NCI-H2171 (cell line): ENCODE measurements at regions not wholly inside any gene's neighbourhood (a gene's known extent, or its start where the extent isn't known, plus 50 kb on each side); places are given as distances from the start of the nearest gene placed in this dataset.

Source experiments
- DNase-seq: peaks from one replicate; lab custom pipeline; 2025; lab: John Stamatoyannopoulos, UW

DNA sequence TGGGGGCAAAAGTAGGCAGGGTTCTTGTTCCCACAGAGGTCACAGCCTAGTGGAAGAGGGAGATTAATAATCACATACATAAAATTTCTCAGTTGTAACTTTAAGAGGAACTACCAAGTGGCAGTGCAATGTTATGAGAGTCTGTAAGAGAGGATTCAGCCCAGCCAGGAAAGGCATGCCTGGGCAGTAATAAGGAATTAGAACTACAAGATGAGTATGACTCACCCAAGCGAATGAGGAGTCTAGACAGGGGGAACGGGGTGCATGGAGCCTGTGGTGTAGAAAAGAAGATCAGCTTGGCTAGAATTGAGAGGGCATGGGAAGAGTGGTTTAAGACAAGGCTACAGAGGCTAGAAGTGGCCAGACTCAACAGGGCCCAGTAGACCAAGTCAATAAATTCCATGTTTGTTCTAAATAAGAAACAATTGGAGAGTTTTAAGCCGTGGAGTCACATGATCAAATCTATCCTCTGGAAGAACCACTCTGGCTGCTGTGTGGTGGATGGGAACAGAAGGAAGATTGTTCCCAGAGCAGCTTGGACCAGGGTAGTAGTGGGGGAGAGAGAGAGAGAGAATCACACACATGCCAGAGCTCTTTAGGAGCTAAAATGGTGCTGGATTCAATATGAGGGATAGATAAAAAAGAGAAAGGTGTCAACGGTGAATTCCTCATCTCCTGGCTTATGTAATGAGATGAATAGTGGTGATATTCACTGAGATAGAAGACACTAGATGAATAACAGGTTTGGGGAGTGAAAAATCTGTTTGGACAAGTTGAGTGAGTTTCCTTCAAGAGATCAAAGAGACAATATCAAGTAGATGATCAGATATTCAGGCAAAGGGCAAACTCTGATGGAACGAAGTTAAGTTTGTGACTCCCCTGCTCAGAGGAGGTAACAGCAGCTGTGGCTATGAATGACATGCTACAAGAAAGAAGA is 265.1 kb downstream of the FGFR2 start:
- no peak for DNase-seq

DNA sequence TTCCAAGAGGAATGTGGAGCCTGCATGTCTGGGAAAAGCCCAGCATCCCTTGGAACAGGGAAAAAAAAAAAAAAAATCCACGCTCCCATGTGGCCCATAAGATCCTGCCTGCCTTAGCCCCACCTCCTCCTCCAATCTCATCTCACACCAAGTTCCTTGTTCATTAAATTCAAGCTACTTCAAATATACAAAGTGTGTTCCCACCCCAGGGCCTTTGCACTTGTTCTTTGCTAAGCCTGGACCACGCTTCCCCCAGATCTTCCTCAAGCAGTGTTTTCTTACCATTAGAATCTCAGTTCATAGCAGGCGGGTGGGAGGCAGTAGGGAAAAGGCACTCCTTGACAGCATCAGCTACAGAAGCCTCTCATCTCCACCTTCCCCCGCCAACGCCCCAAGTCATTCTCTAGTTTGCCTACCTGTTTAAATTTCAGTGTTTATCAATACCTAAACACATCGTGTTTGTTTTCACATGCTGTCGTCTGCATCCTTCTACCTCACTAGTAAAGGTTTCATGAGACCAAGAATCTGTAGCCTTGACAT is 262.8 kb downstream of the FGFR2 start:
- DNase-seq, result no peak

DNA sequence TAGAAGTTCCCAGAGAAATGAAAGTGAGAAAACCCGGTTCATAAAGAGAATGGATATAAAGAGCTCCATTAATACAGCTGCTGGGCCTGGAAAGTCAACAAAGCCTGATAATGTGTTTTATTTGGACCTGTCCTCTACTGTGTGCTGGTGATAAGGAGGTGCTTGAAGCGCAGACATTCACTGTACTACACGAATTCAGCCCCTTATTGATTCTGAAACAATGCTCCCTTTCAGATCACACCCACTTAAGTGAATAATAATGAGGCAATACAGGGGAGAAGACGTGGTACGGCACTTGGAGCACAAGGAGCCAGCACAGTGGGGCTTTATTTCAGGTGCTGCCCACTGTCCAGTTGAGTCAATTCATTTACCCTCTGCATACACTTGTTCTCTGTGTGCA is 260.8 kb downstream of the FGFR2 start:
- no peak for DNase-seq

DNA sequence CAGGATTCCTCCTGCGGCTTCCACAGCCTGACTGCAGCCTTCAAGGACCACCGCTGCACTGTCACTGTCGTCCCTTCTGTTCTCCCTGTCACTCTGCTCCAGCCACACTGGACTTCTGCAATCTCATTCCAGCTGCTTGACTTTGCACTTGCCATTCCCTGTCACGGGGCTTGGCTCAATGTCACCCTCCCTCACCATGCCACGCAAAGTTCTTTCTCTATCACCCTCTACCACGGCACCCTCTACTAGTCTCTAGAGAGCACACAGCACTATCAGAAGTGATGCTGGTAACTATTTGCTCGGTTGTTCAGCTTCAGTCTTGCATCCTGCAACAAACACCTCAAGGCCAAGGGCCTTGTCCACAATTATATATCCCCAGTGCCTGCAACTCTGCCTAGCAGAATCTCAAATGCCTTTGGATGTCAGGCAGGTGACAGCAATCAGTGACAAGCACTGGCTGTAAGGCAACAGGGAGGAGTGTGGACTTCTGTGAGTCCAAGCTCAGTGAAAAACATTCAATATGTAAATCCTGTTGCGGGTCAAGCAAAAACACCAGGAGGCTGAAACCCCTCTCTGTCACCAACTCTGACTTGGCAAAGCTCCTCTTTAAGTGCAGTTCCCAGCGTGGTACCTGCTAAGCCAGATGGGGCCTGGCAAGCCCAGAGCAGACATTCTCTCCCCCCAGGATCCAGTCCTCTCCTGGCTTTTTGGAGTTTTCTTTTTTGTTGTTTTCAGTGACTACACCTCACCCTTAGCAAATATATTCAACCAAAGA is 259.9 kb downstream of the FGFR2 start:
- DNase-seq, result no peak

DNA sequence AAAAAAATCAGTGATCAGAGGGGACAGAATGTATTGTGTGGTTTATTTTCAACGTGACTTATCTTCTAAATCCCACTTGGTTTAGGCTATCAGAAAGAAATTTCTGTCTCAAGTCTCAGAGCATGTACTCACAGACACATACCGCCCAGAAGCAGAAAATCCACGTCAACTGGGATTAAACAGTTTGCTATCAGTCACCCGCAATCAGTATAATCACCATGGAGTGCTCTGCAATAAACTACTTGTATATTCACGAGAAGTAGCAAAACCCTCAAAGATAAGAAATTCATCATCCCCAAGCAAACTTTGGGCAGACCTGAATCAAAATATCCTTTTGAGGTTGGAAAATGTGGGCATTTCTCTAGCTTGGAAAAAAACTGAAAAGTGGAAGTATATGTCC is 259.1 kb downstream of the FGFR2 start:
- DNase-seq, result no peak

DNA sequence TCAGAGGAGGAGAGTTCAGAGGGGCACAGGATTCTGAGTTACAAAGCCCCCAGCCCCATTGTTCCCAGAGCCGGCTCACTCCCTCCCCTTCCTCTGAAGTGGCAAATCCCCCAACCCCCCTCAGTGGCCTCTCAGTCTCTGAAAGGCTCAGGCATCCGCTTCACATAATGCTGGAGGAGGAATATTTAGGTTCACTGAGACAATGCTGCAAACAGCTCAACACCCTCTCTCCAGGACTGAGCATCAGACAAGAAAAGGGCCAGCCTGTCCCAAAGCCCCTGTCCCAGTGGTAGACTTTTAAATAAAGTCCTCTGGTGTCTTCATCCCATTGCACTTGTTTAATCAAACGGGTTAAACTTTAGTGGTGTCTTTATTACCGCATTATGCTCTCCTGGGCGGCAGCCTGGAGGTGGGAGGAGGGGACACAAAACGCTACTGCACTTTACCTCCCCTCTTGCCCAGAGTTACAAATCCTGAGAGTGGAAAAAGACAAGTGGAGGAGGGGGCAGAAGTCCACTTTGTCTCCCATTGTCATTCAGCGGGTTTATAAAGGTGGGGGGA is 257.9 kb downstream of the FGFR2 start:
- DNase-seq, result no peak

DNA sequence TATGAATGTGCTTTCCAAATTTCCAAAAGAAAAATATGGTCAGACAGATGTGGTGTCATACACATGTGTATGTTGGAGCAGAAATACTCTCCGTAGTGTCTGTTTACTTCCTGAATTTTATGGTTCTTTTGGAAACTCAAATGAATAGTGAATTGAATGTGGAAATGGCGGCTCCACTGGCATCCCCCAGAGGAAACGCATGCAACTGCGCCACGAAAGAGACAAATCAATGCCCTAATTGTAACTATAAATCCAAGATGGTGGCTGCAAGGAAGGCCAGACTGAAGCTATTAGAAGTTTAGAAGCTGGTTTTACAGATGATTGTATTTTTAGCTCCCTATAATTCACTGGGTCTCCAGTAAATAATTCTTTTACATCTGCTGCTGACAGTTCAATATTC is 246.7 kb downstream of the FGFR2 start:
- no peak for DNase-seq

DNA sequence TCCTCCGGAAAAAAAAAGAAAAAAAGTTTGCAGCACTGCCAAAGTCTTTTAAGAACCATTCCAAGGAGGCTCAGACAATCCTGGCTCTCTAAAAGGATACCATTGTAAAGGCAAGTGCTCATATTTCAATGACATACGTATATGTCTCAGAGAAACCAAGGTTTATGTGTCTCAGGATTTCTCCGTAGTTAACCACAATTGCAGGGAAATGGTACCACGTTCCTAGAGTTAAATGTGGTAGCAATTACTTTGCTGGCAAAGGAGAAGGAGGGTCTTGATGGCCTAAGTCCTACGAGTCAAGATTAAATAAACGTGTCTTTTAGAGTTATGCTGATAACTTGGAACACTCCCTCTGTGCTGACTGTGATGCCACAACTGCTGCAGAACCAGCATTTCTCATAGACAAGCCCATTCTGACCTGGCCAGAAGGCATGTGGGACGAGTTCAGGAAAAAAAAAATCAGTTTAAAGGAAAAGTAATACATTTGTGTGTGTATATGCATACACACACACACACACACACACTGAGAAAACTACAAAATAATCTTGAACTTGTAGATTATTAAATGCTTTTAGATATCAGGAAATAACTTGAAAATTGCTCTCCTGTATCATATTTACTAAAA is 245.9 kb downstream of the FGFR2 start:
- no peak for DNase-seq

DNA sequence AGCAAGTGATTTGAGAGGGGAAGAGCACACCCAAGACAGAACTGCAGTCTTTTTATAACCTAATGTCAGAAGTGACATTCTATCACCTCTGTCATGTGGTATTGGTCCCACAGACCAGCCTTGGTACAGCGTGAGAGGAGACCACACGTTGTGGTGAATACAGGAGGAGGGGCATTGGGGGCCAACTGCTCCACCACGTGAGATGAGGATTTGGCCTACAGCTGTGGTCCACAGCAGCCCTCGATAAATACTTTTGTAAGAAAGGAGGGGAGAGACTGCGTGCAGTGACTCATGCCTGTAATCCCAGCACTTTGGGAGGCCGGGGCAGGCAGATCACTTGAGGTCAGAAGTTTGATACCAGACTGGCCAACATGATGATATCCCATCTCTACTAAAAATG is 243.1 kb downstream of the FGFR2 start:
- no peak for DNase-seq

DNA sequence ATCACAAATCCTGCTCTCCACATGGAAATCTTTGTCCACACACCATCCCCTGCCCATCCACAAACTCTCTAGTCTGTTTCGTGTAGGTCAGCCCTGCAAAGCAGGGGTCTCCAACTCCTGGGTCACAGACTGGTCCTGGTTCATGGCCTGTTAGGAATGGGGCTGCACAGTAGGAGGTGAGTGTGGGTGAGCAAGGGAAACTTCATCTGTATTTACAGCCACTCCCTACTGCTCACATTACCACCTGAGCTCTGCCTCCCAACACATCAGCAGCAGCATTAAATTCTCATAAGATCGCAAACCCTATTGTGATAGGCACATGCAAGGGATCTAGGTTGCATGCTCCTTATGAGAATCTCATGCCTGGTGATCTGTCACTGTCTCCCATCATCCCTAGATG is 242.1 kb downstream of the FGFR2 start:
- DNase-seq, result no peak

DNA sequence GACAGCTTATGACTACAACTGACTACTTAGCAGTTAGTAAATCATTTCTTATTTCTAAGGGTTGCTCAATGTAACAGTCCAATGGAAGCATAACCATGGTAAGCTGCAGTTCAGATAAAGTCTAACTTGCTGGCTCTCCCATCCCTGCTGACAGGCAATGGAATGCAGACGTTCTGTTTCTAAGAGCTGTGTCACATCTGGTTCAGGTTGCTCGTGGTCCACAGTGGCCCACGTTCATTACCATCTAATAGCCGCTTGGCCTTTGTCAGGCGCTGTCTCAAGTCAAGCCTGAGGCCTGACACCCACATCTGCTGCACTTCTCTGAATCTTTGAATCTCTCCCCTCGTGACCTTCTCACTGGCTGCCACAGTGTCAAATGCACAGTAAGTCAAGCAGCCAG is 240.8 kb downstream of the FGFR2 start:
- DNase-seq, result no peak

DNA sequence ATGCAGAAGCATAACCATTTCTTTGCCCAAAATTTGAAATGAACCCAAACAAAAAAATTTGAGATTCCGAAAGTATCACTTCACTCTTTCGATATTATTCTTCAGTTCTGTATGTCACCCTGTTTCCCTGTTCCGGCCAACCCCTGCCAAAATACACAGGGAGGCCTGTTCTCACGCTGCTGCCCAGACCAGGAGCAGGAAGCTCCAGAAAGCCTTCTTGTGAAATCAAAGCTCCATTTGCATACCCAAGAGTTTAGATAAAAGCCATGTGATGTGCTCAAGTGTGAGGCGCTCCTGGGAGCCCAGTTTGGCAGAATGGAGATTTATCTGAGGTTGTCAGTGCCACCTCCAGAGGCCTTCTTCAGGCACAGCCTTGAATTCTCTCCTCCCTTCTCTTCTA is 236.2 kb downstream of the FGFR2 start:
- no peak for DNase-seq

DNA sequence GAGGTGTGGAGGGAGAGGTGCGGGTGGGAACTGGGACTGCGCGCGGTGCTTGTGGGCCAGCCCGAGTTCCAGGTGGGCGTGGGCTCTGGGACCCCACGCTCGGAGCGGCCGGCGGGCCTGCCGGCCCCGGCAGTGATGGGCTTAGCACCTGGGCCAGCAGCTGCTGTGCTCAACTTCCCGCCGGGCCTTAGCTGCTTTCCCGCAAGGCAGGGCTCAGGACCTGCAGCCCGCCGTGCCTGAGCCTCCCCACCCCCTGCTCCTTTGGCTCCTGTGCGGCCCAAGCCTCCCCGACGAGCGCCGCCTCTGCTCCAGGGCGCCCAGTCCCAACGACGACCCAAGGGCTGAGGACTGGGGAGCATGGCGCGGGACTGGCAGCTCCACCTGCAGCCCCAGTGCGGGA is 232.7 kb downstream of the FGFR2 start:
- no peak for DNase-seq

DNA sequence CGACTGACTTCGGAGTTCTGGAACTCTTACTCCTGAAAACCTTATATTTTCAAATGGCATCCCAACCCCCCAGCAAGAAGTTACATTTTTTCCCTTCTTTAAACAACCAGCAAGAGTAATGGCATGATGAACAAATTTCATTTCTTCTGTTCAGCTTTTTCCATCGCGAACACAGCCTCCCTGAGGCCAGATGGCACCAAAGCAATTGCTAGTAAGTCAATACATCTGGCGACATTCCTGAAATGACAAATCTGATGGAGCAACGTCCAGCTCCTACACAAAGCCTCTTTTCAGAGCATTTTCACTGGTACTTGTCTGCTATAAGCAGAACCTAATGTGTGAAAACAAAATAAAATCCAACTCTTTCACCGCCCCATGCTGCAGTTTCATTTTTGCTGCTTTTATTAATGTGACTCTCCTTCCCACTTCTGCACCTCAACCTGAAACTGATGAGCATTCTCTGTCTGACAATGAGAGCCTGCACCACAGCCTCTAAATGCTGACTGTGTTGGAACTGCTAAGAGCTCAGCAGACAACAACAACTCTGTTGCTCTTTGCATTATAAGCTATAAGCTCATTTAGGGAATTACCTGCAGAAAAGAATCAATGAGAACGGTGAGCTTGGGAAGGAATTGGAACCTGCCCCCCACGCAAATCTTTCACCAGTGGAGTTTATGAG is 229.8 kb downstream of the FGFR2 start:
- peak; percentile 1 for DNase-seq

DNA sequence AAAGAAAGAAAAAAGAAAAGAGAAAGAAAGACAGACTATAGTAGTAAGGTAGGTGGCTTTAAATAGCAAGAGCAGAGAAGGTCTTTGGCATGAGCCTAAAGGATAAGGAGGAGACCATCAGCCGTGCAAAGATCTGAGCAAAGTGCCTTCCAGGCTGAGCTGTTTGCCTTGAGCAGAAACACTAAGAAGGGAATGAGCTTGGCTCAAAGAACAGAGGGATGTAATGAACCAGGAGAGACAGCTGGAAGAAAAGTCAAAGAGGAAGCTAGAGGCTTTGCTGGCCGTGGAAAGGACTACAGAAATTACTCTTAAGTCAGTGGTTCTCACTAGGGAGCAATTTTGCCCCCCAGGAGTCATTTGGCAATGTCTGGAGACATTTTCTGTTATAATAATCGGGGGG is 228.6 kb downstream of the FGFR2 start:
- DNase-seq, result no peak

DNA sequence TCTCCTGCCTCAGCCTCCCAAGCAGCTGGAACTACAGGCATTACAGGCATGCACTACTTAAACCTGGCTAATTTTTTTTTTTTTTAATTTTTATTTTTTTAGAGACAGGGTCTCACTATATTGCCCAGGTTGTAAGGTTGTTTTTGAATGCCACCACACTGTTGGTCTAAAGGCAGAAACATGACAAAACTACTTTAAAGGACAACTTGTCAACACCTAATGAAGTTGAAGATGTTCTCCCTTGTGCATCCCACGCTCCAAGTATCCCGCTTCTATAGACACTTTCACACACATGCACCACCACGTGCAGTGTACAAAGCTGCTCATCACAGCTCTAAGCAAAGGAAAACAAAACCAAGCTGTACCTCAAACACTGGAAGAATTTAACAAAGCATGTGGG is 226.4 kb downstream of the FGFR2 start:
- no peak for DNase-seq

DNA sequence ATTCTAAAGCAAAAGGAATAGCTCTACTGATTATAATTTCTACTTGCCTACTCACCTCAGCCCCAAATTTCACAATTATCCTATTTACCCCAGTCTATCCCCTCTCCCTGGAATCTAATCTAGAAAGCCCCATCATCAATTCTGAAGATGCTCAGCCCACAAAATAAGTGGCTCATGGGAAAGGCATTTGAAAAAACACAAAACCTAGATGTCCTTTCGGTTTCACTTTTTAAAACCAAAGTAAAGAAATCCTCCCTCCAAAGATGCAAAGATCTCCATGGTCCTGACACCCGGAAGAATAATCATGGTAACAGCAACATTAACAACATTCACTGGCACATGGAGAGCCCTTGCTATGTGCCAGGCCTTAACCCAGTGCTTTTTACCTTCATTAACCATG is 224.8 kb downstream of the FGFR2 start:
- DNase-seq, result no peak

DNA sequence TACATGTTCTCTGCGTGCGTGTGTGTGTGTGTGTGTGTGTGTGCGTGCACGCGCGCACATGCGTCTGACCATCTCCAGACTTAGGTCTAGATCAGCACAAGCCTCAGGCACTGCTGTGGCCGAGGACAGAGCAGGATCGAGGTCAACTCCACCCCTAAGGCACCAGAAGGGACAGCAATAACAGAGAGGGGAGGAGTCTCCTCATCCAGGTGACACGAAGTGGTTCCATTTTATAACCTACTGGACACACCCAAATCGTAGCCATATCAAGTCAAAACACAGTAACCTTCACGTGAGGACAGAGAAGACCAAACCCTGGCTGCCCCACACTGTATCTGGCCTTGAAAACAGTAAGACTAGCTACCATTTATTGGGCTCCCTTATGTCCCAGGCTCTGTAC is 224.1 kb downstream of the FGFR2 start:
- DNase-seq, result no peak

DNA sequence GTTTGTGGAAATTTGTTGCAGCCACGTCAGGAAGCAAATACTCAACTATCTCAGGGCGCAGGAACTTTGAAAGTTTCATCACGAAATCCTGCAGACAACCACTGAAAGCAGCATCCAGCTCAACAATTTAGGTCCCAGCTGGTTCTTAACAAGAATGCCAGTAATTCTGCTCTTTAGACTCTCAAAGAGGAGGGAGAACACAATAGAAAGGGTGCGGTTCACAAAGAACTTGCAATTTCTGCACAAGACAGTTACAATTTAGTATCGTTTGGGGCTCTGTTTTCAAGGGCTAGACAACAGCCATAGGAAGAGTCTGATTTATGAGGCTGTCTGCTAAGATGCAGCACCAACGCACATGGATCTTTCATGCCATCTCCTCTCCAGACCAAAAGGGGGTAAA is 223.1 kb downstream of the FGFR2 start:
- DNase-seq, result no peak

DNA sequence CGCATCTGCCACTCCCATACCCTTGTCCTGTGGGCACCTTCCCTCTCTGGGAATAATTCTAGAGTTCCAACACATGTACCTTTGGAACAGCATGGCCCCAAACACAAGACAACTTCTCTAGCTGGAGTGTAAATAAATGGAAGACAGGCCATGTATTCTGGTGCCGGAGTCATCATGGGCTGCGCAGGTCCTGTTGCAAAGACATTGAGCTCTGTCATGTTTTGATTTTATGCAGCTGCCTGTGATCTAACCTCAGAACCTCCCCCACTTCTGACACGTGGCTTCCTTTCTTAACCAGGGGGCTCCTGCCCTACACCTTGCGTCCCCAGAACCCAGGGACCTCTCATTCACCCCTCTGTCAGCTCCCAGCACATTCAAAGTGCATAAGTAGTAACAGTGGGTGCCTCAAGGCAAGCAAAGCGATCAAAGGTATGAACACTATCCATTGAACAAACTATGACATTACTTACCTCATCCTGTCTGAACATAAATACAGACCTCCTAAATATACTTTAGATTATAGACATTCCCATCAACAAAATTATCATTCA is 219.9 kb downstream of the FGFR2 start:
- DNase-seq, result no peak

DNA sequence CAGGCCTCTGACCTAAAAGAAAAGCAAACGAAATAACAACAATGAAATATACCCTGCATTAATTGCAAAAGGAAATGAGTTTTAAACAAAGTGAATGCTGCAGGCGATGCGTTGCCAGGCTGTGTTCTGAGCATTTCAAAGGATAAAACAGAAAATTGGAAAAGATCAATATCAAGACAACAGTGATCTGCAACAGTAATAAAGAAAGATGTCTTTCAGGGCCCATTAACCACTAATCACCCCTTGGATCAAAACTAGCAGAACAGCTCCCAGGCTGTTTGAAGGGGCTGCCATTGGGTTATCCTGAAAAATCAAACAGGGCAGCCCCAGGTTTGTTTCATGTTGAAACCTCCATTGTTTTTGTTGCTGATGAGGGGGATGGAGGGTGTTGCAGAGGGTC is 219.2 kb downstream of the FGFR2 start:
- no peak for DNase-seq
